ENCODE measurements at regions not wholly inside any gene's neighbourhood (a gene's known extent, or its start where the extent isn't known, plus 50 kb on each side); places are given as distances from the start of the nearest gene placed in this dataset.

- TF ChIP-seq CTCF (IDR thresholded peaks at IDR 0.05) (no peak), POLR2A (IDR thresholded peaks at IDR 0.05) (no peak)
These were observed 199.0 kb upstream of the GRIP1 start for GRCh38 chr12:66877925-66878324.
